Iris pigment epithelial cell (primary cell): ENCODE measurements at regions not wholly inside any gene's neighbourhood (a gene's known extent, or its start where the extent isn't known, plus 50 kb on each side); places are given as distances from the start of the nearest gene placed in this dataset.
A peak's percentile ranks its signal among the peaks of the same experiment; 100 is the strongest.

Source experiments
- DNase-seq: peaks from one replicate; pipeline ENCODE4 v3.0.0-alpha.2; 2011; ENCODE audit warnings: low read depth

DNA sequence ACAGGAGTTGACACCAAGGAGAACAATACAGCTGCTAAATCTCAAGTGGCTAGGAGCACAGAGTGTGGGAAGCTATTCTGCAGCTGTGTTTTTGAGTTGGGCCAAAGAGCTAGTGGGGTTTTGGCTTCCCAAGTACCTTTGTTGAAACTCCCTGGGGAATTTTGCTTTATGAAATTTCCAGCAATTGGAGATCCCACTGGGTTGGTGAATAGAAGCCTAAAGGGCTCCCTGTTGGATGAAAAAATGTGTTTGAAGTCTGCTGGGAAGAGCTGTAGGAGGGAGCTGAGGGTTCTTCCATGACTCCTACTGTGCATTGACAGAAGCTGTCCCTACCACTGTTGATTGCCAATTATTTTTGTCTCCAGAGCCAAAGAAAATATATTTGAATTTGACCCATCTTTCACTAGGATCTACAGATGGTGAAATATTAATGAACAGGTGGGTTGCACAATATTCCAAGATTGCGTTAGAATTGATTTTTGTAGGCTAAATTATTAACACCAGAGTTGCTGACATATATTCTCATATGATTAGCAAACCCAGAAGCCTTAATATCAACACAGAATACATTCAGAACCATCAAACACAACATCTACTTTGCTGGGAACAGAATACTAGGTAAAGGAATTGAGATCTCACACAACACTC is 95.4 kb upstream of the CYP1B1 start:
- DNase-seq = no peak

DNA sequence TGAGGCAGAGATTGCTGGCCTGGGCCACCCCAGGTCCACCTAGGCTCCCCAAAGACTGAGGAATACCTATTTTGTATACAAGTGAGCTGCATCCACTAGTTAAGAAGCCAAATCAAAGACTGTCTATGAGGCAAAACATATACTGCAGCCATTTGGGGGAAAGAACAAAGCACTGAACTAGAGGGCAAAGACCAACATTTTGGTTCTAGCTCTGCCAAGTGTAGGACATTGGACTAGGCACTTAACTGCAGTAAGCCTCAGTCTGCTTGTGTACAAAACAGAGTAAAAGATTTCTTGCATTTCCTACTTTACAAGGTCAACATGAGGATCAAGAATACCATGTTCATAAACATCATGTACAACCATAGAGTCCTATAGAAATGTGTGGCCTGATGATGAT is 94.8 kb upstream of the CYP1B1 start:
- DNase-seq = no peak

- peak; percentile 97 for DNase-seq
Observed at GRCh38 chr2:38170067-38170466, 94.1 kb upstream of the CYP1B1 start.

GRCh38 chr2:38168710-38169480 is 92.9 kb upstream of the CYP1B1 start:
- DNase-seq = peak; percentile 93

GRCh38 chr2:38167968-38168350 is 92.0 kb upstream of the CYP1B1 start:
- DNase-seq = no peak

DNA sequence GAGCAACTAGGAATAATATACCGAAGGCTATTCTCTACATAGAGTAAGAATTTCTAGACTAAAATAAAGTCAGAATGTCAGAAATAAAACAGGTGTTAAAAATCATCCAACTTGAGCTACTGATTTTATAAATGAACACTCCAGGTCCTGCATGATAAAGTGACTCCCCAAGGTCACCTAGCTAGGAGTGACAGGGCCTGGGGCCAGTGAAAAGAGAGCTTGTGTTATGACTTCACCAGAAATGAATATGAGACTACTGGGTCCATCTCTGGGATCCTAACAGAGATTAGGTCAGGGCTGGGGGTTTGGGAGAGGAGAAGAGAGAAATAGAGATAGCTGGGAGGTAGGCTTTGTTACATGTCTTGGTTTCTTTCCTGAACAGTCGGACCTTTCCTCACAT is 89.7 kb upstream of the CYP1B1 start:
- DNase-seq = no peak

- peak; percentile 28 for DNase-seq
Observed at GRCh38 chr2:38164881-38165280, 88.9 kb upstream of the CYP1B1 start.

- no peak for DNase-seq
Observed at GRCh38 chr2:38163579-38163978, 87.6 kb upstream of the CYP1B1 start.

GRCh38 chr2:38163006-38163405 is 87.1 kb upstream of the CYP1B1 start:
- DNase-seq = no peak

DNA sequence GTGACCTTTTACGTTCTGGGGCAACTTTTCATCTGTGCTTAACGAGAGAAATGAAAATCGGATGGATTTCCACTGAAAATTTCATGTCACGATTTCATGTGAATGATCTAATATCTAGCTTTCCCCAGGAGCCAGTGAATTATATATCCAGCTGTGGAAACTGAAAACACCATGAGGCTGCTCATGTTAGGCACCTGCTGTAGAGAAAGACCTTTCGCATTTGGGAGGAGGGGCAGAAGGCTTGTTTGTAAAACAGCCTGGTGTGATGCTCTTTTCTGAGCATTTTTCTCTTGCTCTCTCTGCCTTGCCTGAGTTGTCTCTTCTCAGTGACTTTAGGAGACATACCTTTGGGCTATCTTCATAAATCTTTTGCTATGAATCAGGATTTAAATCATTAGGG is 84.6 kb upstream of the CYP1B1 start:
- no peak for DNase-seq

DNA sequence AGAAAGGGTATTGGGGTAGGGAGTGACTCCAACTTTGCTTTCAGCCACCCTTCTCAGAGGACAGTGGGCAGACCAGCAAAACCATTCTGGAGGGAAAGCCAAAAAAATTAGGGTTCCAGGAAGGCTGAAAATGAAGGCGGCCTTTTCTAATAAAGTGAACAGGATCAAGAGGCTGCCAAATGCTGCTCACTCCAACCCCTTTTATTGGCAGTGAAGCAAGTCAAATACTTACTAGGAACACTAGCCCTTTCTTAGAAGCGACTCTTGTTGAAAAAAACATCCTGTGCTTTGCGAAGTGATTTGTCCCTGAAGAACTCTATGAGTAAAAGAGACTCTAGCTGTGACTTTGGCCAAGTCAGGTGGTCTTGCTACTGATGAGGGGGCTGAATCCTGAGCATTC is 83.6 kb upstream of the CYP1B1 start:
- no peak for DNase-seq

DNA sequence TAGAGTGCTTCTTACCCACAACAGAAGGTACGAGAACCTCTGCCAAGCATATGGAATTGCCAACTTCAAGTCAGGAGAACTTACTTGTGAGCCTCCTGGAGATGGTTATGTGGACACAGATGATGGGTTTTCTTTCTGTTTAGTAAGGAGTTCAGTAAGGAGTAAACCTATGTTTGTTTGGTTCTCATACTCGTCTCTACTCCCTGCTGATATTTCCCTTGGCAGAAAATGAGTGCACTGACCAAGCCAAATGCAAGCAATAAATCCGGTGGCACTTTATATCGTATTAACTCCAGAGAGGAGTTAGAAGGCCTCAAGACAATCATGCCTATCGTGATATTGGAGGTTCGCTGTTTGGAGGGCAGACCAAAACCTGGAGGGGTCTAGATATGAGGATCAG is 83.2 kb upstream of the CYP1B1 start:
- no peak for DNase-seq

DNA sequence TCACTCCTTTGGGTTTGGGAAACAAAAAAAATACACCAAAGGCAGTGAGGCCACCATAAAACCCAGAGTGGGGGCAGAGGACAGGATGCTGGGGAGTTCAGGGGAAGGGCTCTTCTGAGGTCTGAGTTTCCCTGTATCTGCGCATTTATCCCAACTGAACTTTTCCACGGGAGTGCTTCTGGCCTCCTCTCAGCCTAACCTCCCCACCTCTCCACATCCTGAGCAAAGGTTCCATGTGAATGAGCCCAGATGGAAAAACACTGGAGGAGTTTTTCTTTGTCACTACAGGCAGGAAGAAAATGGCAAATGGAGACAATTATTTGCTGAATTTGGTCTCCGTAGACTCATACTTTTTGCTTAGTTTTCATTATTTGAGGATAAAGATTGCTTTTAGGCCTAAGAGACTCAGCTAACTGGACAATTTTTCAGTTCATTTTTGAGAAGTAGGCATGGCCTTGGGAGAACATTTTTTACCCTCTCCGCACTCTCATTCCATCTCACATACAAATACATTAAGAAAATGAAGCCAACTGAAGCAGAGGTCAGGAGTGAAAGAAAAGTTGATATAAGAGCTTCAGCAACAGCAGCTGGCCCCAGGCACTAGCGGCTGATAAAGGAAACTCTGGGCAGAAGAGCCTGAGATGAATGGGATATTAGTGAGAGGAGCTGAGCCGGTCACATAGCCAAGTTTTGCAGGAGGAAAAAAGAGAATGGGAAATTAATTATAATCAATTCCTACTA is 82.6 kb upstream of the CYP1B1 start:
- DNase-seq = peak; percentile 59

DNA sequence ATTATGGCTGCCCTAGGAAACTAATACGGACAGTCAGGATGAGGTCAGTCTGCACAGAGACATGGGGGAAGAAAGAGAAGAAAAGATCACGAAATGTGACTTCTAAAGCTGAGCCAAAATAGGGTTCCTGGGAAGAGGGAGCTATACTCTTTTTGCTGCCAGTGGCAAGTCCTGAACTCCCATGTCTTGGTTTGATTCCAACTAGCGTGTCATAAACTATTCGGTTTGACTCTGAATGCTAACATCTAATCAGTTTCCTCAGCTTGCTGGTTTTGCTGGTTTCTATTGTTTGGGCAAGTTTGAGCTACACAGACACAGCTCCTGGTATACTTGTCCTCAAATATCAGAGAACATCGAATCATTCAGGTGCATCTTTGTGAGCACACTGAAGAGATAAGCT is 80.5 kb upstream of the CYP1B1 start:
- DNase-seq = no peak

DNA sequence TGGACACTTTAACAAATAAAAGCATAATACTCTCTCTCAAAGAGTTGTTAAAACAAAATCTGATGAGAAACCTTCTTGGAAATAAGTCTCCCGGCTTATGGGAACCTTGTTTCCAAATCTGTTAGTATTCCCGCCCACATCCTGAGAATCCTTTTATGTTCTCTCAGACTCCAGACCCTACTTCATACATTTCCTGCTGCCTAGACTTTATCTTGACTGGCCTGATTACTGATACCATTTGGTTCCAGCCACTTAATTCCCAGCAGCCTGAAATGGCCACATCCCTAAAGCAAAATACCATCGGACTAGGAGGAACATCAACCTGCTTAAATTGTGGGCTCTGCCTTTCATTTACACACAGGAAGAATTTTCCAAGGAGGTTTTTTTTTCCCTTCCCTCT is 79.1 kb upstream of the CYP1B1 start:
- DNase-seq = no peak

- DNase-seq = no peak
Observed at GRCh38 chr2:38154395-38154794, 78.4 kb upstream of the CYP1B1 start.

DNA sequence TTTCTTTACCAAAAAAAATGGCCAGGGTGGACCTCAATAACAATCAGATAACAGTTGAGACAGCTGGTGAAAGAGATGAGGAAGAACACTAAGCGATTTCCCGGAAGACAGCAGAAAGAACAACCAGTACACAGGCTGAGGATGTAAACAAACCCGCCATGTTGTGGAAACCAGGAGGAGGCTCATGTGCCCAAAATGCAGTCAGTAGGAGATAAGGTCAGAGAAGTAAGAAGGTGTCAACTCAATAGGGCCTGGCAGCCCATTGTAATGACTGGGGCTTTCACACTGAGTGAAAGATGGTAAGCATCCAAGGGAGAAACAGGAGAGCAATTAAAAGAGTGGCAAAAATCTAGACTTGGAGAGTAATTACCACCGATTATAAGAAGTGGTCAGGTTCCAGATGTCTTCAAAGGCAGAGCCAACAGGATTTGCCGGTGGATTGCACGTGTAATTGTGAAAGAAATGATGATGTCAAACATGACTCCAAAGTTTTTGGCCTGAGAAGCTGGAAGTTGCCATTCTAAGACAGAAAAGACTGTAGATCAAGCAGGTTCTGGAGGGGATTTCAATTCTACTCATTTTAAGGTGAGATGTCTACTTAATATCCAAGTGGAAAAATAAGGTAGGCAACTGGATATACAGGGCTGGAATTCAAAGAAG is 77.7 kb upstream of the CYP1B1 start:
- no peak for DNase-seq

DNA sequence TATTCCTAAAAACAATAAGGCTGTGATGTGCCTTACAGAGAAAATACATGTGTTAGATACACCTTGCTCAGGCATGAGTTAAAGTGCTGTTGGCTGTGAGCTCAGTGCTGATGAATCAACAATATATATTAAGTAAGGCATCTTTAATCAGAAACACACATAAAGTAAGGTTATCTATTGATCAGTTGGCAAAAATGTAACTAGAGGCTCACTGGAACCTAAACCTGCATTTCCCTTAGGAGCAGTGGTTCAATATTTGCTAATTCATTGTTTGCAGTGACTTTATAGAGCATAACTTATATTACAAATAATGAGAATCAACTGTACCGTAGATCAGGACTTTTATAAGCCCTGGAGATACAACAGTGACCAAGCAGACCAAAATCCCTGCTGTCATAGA is 77.0 kb upstream of the CYP1B1 start:
- no peak for DNase-seq

GRCh38 chr2:38152035-38152434 is 76.1 kb upstream of the CYP1B1 start:
- no peak for DNase-seq

- peak; percentile 66 for DNase-seq
Observed at GRCh38 chr2:38149531-38149930, 73.6 kb upstream of the CYP1B1 start.

GRCh38 chr2:38148501-38148900 is 72.5 kb upstream of the CYP1B1 start:
- peak; percentile 89 for DNase-seq

GRCh38 chr2:38147333-38148121 is 71.6 kb upstream of the CYP1B1 start:
- DNase-seq = peak; percentile 85
